ENCODE measurements at regions not wholly inside any gene's neighbourhood (a gene's known extent, or its start where the extent isn't known, plus 50 kb on each side); places are given as distances from the start of the nearest gene placed in this dataset.
A peak's percentile ranks its signal among the peaks of the same experiment; 100 is the strongest.

DNA sequence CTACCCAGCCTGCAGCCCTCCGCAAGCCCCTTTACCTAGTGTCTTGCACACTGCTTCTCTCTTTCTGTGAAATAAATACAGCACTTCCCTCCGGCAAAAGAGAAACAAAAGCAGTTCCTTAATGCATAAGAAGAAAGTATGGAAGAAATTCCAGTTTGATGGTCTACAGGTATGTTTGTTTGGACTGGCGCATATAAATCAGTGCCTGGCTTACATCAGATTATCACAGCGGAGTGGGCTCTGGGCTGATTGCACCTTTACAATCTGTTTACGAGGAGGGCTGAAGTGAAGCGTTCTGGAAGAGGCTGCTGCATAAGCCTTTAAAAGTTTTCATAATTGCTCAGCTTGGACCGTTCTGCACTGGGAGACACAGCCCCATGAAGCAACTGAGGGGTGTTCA, 153.5 kb upstream of the FOXF1 start:
- no peak for DNase-seq

GRCh38 chr16:86357303-86357702, 153.0 kb upstream of the FOXF1 start:
- DNase-seq, result no peak

GRCh38 chr16:86357950-86358349, 152.4 kb upstream of the FOXF1 start:
- no peak for DNase-seq

DNA sequence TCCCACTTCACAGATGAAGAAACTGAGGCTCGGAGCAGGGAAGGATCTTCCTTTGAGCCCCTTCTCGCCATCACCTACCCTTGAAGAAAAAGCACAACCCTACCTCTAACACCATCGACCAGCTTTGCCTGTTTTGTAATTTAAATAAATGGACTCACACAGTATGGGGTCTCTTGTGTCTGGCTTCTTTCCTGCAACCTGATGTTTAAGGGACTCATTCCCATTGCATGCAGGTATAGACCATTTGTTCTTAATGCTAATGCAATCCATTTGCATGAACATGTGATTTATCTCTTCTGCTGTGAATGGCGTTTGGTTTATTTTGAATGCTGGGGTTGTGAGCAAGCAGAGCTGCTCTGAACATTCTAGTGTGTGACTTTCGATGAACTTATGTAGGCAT, 150.8 kb upstream of the FOXF1 start:
- DNase-seq, result no peak

DNA sequence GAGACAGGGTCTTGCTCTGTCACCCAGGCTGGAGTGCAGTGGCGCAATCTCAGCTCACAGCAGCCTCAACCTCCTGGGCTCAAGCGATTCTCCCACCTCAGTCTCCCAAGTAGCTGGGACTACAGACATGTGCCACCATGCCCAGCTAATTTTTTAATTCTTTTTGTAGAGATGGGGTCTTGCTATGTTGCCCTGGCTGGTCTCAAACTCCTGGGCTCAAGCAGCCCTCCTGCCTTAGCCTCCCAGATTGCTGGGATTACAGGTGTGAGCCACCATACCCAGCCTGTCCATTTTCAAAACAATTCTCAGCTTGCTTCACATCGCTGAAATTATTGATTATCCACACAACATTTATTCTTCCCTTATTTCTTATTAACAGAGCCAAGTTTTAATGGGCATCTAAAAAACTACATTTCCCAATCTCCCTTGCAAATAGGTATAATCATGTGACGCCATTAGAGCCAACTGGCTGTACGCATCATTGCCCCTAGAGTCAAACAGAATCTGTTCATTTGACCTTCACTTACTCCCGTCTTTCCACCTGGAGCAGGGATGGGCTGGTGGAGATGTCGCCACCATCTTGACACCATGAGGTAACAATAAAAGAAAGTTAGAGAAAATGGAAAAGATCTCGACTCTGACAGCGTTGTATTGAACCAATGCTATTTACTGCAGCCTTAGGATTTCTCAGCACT, 148.0 kb upstream of the FOXF1 start:
- peak; percentile 21 for DNase-seq

DNA sequence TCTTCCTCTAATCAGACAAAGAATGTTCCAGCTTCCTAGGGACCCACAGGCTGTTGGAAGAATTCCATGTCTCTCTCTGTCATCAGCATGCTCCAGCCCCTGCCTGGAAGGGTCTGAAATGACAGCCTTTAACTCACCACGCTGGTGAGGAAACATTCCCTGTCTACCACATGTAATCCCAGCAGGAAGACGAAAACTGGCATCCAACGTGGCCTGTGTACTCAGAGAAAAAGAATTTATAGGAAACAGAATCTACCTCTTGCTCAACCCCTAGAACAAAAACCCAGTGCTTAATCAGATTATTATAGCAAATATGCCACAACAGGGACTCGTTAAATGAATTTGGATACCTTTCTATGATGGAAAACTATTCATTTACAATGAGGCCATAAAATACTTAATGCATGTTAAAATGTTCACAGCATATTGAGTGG, 147.3 kb upstream of the FOXF1 start:
- DNase-seq, result no peak

DNA sequence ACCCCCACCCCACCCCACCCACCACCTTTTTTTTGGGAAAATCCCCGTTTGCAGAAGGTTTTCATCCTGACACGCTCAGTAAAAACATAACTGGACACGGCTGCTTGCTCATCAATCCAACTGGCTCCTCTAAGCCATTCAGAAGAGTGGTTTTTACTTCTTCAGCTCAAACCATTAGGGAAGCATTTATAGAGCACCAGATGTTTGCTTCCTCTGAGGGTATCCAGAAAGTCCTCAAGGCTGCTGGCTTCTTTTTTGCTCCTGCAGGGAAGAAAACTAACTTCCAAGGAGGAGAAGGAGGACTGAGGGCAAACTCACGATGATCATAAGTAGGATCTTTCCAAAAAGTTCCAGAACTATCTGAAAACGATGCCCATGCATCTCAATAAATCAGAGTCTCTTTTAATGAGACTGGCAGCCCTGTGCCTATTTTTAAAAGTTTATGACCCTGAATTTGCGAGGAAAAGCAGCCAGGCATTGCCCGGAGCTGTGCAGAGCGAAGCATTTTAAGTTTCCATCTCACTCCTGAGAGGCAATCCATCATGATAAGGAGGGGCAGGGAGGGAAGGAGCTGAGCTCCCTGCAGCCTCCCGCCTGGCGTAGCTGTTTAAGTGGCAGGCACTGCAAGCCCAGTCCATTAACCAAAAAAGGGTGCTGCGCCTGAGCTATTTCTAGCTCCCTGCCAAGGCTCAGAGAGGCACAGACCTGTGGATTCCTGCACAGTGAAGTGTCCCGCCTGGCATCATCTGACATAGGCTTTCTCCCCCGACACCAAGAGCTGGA, 146.3 kb upstream of the FOXF1 start:
- DNase-seq, result no peak

DNA sequence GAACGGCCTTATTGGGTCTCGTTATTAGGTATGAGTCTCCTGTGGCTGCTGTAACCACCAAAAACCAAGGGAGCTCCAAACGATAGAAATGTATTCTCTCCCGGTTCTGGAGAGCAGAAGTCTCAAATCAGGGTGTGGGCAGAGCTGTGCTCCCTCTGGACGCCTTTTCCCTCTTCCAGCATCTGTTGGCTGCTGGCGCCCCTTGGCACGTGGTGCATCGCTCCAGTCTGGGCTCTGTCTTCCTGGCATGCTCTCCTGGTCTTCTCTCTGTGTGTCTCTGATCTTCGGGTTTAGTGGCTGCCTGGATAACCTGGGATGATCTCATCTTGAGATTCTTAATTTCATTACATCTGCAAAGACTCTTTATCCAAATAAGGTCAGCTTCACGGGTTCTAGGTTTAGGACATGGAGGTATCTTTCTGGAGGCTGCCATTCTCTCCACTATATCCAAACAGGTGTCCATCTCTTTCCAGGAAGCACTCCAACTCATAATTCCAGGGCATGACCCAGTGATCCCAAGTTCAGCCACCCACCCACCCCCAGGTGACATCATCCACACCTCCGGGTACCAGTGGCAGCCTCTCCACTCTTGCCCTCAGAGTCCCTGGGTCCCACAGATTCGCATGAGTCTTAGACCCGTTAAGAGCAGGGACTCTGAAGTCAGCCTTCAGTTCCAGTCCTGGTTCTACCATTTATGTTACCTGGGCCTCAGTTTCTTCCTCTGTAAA, 145.5 kb upstream of the FOXF1 start:
- no peak for DNase-seq

DNA sequence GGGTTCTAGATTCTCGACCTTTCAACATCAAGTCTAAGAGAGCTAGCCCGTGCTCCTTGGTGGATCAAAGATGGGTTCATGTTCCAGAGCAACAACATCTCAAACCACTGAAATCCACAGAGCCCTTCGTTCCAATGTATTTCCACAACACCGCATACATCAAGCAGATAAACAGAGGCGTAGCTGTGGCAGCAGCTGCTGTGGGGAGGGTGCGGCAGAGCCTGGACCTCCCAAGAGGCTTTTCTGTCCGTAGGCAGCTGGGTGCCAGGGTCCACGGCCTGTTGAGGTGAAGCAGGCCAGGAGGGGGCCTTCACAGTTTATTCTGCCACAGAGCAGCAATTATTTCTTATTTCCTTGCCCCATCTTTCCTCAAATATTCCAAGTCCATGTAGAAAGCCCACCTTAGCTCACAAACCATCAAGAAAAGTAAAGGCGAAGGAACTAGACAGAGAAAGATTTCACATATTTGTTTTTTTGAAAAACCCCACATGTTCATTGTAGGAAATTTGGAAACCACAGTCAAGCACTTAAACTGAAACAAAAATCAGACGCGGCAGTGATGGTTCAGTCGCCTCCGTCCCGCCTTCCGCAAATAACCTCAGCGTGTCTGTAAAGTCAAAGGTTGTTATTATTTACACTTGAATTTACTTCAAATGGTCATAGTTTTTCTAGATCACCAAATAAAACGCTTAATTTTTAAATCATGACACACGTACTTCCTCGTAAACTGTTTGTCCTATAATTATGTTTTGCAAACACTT, 144.6 kb upstream of the FOXF1 start:
- DNase-seq, result no peak

DNA sequence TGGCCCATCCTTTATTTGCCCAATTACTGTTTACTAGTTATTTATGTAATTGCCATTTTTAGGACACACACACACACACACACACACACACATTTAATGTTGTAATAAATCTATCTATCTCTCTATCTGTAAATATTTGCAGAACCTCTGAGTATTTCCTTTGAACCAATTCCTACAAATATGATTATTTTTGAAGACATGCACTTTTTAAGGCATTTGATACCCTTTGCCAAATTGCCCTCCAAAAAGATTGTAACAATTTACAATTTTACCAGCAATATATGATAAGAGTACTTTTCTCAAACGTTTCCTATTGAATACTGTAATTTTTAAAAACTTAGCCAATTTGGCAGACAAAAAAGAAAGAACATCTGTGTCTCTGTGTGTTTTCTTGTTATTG, 143.8 kb upstream of the FOXF1 start:
- DNase-seq, result no peak

- DNase-seq, result no peak
These were observed 142.8 kb upstream of the FOXF1 start for GRCh38 chr16:86367291-86368072.

- no peak for DNase-seq
These were observed 142.1 kb upstream of the FOXF1 start for GRCh38 chr16:86368261-86368660.

DNA sequence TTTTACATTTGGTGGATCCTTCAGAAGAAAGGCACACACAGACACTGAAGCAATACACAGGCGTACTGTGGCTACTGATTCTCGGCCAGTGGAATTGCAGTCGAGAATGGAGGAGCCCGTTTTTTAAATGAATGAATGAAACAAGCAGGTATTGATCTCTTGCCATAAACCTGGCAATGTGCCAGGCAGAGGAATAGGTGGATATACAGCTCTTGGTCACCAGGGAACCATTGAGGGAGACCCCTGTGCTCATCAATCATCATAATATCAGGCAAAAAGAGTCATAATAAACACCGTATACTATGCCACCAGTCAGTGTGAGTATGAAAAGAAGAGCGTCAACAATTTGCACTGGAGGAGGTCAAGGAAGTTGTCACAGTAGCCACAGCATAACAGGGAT, 140.3 kb upstream of the FOXF1 start:
- no peak for DNase-seq

- no peak for DNase-seq
These were observed 139.1 kb upstream of the FOXF1 start for GRCh38 chr16:86371083-86371803.

DNA sequence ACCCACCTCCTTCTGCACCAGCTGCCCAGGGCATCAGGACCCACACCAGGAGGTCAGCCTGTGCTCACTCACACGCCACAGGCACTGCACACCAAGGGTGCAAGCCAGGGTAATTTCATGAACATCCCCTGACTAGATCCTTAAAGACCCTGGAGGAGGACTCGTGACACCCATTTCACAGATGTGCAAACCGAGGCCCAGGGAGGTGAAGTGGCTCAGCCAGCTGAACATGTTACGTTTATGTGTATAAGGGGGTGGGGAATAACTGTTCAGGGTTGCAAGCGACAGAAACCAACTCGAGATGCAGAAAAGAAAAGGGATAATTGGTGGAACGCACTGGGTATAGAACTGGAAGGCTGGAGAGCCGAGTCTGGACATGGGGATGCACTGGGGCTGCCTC, 138.1 kb upstream of the FOXF1 start:
- DNase-seq, result no peak

- DNase-seq, result no peak
These were observed 136.9 kb upstream of the FOXF1 start for GRCh38 chr16:86373276-86373901.

DNA sequence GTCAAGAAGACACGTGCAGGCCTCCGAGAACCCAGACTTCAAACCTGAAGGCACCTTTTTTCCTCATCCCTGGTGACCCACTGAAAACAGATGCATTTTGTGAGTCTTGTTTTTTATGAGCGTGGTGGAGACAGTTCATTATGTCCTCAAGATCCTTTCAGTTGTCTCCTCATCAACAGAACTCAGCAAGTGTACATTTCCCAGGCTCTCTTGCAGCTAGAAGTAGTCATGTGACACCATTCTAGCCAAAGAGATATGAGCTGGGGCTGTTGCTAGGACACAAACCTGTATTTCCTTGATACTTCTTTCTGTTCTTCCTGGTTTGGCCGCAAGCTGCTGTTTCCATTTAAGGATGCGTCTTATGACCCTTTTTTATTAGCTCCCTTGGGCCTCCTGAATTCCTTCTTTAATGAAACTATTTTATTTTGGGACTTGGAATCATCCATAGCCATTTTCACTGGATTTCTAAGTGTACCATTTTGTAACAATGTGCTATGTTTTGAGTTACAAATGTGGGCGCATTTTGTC, 135.7 kb upstream of the FOXF1 start:
- no peak for DNase-seq

DNA sequence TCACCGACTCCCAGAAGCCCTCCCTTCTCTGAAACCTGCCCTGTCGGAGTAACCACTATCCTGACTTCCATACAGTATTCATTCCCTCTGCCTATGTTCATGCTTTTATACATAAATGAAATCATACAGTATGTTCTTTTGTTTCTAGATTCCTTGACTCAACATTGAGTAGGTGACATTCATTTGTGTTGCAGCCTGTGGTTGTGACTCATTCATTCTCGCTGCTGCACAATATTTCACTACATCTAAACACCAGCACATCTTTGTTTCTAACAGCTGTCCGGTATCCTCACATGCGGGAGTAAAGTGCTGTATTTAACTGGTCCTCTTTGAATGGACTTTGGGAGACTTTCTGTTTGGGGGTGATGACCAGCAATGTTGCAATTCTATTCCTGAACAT, 135.0 kb upstream of the FOXF1 start:
- no peak for DNase-seq

- no peak for DNase-seq
These were observed 134.5 kb upstream of the FOXF1 start for GRCh38 chr16:86375851-86376250.

- DNase-seq, result no peak
These were observed 133.5 kb upstream of the FOXF1 start for GRCh38 chr16:86376837-86377236.
